ENCODE measurements at regions not wholly inside any gene's neighbourhood (a gene's known extent, or its start where the extent isn't known, plus 50 kb on each side); places are given as distances from the start of the nearest gene placed in this dataset.

DNA sequence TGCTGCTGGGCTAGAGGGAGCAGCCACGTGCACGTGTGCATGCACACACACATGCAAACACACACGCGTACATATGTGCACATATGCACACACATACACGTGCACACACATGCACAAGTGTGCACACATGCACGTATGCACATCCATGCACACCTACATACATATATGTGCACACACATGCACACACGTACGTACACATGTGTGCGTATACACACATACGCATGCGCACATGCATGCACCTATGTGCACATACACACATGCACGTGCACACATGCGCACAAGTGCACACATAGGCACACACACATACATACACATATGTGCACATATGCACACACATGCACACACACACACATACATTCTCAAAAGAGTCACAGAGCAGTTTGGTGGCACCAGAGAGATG, 85.9 kb upstream of the SLC25A33 start:
- H3K4me1 Mint-ChIP-seq (ENCODE audit: unreplicated experiment), result peaks cover 31% of the 10 kb centered on the region
- no peaks in the 10 kb centered on the region for H3K36me3 Mint-ChIP-seq
- DNase-seq (ENCODE audit: extremely low spot score, unreplicated experiment), result no peak
- H3K27me3 Mint-ChIP-seq, result peaks cover 3% of the 10 kb centered on the region
- TF ChIP-seq, protein P1, sequence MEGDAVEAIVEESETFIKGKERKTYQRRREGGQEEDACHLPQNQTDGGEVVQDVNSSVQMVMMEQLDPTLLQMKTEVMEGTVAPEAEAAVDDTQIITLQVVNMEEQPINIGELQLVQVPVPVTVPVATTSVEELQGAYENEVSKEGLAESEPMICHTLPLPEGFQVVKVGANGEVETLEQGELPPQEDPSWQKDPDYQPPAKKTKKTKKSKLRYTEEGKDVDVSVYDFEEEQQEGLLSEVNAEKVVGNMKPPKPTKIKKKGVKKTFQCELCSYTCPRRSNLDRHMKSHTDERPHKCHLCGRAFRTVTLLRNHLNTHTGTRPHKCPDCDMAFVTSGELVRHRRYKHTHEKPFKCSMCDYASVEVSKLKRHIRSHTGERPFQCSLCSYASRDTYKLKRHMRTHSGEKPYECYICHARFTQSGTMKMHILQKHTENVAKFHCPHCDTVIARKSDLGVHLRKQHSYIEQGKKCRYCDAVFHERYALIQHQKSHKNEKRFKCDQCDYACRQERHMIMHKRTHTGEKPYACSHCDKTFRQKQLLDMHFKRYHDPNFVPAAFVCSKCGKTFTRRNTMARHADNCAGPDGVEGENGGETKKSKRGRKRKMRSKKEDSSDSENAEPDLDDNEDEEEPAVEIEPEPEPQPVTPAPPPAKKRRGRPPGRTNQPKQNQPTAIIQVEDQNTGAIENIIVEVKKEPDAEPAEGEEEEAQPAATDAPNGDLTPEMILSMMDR (conservative IDR thresholded peaks at IDR 0.05), result no peak
- no peaks in the 10 kb centered on the region for H3K9me3 Mint-ChIP-seq
- no peak overlapping the region for H3K27ac Mint-ChIP-seq
- H3K4me3 Mint-ChIP-seq, result no peak overlapping the region

DNA sequence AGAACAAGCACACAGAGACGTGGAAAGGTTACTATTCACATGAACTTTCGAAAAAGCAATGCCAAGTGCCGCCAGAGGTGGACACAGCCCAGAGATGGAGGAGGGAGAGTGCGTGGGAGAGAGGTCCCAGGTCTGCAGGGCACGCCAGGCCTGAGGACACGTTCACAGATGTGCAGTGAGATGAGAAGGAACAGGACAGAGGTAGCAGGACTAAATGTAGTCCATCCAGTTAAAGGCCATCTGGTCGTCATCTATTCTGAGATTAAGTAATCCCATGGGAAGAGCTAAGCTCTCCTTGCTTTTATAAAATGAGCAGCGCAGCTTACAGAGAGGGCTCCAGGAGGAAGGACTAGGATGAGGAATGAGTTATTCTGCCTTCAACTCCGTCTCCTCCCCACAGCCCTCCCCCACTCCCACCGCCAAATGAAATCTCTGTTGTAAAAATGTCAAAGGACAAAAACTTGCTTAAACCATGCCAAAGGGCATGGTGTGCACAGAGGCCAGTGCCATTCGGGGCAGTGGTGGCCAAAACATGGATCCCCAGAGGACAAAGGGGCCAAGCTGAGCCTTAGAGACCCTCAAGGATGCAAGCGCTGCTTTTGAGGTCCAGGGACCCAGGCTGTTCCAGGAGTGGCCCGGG, 85.4 kb upstream of the SLC25A33 start:
- Mint-ChIP-seq H3K36me3 (no peaks in the 10 kb centered on the region), H3K4me3 (no peak overlapping the region), H3K9me3 (no peaks in the 10 kb centered on the region), H3K27me3 (peaks cover 3% of the 10 kb centered on the region), H3K27ac (no peak overlapping the region), H3K4me1 (ENCODE audit: unreplicated experiment) (peaks cover 26% of the 10 kb centered on the region)
- TF ChIP-seq, protein P1 (conservative IDR thresholded peaks at IDR 0.05), result no peak
- no peak for DNase-seq (ENCODE audit: extremely low spot score, unreplicated experiment)

DNA sequence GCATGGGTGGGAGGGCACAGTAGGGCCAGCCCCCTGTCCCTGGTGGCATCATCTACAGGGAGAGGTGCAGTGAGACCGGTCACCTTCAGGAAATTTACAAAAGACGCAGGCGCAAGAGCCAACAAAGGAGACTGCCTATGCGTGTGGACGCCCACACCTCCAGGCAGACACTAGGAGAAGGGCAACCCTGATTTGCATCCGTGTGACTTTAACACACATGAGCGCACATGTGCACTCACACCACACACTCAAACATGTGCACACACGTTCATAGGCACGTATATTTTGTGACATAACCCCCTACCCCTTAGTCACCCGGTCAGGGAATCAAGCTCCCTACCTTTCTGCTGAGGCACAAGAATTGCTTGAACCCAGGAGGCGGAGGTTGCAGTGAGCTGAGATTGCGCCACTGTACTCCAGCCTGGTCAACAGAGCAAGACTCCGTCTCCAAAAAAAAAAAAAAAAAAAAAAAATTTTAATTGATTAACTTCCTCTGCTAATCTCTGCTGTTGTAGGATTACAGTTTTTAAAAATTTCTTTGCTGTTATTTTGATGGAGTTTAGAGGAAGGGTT, 84.7 kb upstream of the SLC25A33 start:
- Mint-ChIP-seq H3K36me3 (no peaks in the 10 kb centered on the region), H3K4me3 (no peak overlapping the region), H3K27ac (no peak overlapping the region), H3K4me1 (ENCODE audit: unreplicated experiment) (peaks cover 21% of the 10 kb centered on the region), H3K27me3 (peaks cover 3% of the 10 kb centered on the region), H3K9me3 (no peaks in the 10 kb centered on the region)
- TF ChIP-seq, protein P1 (conservative IDR thresholded peaks at IDR 0.05), result no peak
- no peak for DNase-seq (ENCODE audit: extremely low spot score, unreplicated experiment)

DNA sequence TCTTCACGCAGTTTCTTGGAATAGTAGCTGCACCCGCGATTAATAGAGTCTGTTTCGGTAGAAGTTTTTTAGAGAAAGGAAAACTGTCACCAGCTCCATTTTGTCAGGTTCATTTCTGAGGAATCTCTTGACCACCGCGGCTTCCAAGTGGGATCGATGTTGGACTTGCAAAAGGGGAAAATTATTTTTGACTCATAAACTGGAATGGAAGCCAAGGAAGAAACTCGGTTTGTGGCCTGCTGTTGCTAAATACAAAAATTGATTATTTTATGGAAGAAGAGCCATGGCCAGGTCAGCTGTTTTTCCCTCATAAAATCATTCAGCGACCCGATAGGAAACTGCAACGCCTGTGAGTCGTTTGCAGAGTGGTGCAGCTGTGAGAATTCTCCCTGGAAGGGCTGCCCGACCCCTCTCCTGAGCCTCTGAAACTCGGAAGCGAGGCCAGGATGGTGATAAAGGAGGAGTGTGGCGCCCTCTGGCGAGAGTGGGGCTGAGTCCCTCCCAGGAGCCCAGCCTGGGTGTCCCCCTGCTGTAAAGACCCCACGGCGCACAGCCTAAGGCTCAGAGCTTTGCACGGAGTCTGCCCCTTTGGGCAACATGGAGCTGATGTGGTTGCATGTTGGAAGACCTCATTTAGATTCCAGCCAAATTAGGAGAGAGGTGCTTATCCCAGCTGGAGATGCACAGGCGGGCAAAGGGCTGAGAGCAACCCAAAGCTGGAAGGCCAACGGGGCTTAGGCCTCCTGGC, 83.6 kb upstream of the SLC25A33 start:
- Mint-ChIP-seq H3K27ac (no peak overlapping the region), H3K27me3 (peaks cover 3% of the 10 kb centered on the region), H3K4me1 (ENCODE audit: unreplicated experiment) (peaks cover 27% of the 10 kb centered on the region), H3K4me3 (no peak overlapping the region), H3K9me3 (no peaks in the 10 kb centered on the region), H3K36me3 (no peaks in the 10 kb centered on the region)
- TF ChIP-seq, protein P1 (conservative IDR thresholded peaks at IDR 0.05), result peak; percentile 82
- peak; percentile 81 for DNase-seq (ENCODE audit: extremely low spot score, unreplicated experiment)

DNA sequence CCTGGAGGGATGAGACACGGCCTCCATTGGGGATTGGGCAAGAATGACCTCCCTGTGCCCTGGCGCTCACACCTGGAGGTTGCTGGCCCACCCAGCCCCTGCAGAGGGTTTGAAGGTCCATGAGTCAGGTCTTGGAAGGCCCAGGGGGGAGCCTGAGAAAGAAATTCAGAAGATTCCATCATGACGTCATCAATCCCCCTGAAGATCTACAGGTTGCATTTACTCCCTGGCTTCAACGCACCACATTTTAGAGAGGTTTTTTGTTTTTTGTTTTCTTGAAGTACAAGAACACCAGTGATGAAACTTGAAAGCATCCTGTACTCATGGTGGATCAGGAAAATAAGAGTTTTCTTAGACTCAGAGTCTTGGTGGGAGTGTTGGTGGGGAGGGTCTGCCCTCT, 82.4 kb upstream of the SLC25A33 start:
- no peaks in the 10 kb centered on the region for H3K36me3 Mint-ChIP-seq
- H3K27ac Mint-ChIP-seq, result no peak overlapping the region
- TF ChIP-seq, protein P1 (conservative IDR thresholded peaks at IDR 0.05), result no peak
- H3K9me3 Mint-ChIP-seq, result no peaks in the 10 kb centered on the region
- H3K4me3 Mint-ChIP-seq, result no peak overlapping the region
- peaks cover 22% of the 10 kb centered on the region for H3K4me1 Mint-ChIP-seq (ENCODE audit: unreplicated experiment)
- no peak for DNase-seq (ENCODE audit: extremely low spot score, unreplicated experiment)
- H3K27me3 Mint-ChIP-seq, result peaks cover 3% of the 10 kb centered on the region

Data from type B pancreatic cell (in vitro differentiated cells).